ENCODE measurements at regions not wholly inside any gene's neighbourhood (a gene's known extent, or its start where the extent isn't known, plus 50 kb on each side); places are given as distances from the start of the nearest gene placed in this dataset.

GRCh38 chr3:30344288-30344687, 262.1 kb upstream of the TGFBR2 start:
- no peak for TF ChIP-seq CTCF (conservative IDR thresholded peaks at IDR 0.05; ENCODE audit: low read length)
- TF ChIP-seq EZH2phosphoT487 (IDR thresholded peaks at IDR 0.05; ENCODE audit: borderline replicate concordance) = no peak
